Fibroblast of the aortic adventitia (primary cell): ENCODE measurements at regions not wholly inside any gene's neighbourhood (a gene's known extent, or its start where the extent isn't known, plus 50 kb on each side); places are given as distances from the start of the nearest gene placed in this dataset.

Source experiments
- DNase-seq: peaks from one replicate; pipeline ENCODE4 v3.0.0-alpha.2; 2010; ENCODE audit warnings: low read depth
- H3K4me3 ChIP-seq: 2 replicates; pipeline ENCODE4 v1.5.1; 2011; ENCODE audit warnings: low read depth, mild to moderate bottlenecking, control low read depth, low read length, moderate library complexity
- TF ChIP-seq, protein P1 (sequence below): IDR thresholded peaks from 2 replicates; pipeline ENCODE4 v1.5.1; 2011; ENCODE audit warnings: mild to moderate bottlenecking, low read length, control low read depth, inconsistent platforms; ENCODE audit not compliant: insufficient read depth

DNA sequence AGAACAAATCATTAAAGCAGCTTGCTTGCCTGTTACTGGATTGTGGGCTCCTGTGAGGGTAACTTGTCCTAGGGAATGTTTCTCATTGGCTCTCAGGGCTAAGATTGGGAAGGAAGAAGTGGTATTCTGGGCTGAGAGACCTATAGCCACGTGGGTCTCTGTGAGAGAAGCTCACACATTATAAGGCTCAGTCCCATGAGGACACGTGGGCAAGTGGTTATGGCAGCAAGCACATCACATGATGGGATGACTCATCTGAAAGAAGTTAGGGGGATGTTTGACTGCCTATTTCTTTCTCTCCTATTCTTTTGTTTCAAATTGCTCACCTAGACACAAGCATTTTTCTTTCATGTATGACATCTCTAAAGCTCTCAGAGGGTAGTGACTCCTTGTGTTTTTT, 418.0 kb upstream of the ST6GAL2 start:
- peak; percentile 0 for DNase-seq
- TF ChIP-seq, protein P1, sequence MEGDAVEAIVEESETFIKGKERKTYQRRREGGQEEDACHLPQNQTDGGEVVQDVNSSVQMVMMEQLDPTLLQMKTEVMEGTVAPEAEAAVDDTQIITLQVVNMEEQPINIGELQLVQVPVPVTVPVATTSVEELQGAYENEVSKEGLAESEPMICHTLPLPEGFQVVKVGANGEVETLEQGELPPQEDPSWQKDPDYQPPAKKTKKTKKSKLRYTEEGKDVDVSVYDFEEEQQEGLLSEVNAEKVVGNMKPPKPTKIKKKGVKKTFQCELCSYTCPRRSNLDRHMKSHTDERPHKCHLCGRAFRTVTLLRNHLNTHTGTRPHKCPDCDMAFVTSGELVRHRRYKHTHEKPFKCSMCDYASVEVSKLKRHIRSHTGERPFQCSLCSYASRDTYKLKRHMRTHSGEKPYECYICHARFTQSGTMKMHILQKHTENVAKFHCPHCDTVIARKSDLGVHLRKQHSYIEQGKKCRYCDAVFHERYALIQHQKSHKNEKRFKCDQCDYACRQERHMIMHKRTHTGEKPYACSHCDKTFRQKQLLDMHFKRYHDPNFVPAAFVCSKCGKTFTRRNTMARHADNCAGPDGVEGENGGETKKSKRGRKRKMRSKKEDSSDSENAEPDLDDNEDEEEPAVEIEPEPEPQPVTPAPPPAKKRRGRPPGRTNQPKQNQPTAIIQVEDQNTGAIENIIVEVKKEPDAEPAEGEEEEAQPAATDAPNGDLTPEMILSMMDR, result no peak

DNA sequence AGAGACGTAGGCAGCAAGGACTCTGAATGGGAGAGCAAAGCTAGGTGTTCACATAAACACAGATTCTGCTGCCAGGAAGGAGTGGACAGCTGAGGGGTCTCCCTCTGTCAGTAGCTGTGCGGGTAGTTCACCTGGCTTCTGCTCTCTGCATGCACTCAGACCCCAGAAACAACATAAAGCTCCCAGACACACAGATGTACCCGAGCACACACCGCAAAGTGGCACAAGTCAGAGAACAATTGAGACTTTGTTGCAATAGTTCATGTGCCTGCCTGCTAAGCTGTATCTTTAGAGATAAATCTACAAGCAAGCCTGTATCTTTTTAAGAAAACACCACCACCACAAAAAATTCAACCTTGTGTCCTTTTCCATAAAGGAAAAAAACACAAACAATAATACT, 420.0 kb upstream of the ST6GAL2 start:
- TF ChIP-seq, protein P1, result no peak
- DNase-seq, result no peak
- no peak overlapping the region for H3K4me3 ChIP-seq

More for the DNA sequence above, 418.0 kb upstream of the ST6GAL2 start:
- H3K4me3 ChIP-seq, result no peak overlapping the region

DNA sequence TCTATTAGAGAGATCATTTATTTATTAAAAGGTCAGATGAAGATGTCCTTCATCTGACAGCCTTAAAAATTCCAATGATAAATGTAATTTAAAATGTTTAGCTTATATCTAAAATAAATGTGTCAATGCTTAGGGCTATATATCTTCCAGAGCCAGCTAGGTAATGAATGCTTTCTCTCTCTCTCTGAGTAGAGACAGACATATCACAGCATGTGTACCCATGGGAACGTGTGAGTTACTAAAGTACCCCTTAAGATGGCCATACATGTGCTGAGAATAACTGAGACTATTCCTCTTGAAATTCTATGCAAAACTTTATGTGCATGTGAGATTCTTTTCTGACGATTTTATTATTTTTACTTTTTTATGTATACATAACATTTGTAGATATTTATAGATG, 420.9 kb upstream of the ST6GAL2 start:
- H3K4me3 ChIP-seq, result no peak overlapping the region
- TF ChIP-seq, protein P1, result no peak
- DNase-seq, result no peak

DNA sequence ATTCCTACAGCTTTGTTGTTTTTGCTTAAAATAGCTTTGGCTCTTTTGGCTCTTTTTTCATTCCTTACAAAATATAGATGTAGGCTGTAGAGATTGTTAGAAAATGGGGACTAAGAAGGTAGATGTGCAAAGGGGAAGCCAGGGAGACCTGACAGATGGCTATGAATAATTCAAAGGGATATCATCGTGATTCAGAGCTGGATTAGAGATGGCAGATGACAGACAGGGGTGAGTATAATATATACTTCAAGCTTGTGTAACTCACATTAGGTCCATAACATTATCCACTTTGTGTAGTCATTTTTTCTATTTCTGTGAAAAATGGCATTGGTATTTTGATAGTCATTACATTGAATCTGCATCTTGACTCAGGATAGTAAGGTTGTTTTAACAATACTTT, 422.9 kb upstream of the ST6GAL2 start:
- TF ChIP-seq, protein P1, result no peak
- DNase-seq, result no peak
- no peak overlapping the region for H3K4me3 ChIP-seq

DNA sequence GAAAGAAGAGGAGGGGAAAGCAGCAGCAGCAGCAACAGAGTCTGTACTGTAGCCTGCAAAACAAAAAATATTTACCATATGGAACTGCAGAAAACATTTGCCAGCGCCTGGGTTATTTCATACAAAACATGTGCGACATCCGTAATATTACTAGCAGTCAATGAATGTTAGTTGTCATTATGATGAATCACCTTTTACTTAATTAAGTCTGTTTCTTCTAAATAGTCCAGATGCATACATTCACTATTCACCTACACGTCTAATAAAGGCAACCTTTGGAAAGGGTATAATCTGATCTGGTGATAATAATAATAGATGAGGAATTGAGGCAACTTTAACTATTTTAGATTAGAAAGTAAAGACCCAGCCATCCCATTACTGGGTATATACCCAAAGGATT, 426.3 kb upstream of the ST6GAL2 start:
- no peak for DNase-seq
- H3K4me3 ChIP-seq, result no peak overlapping the region
- TF ChIP-seq, protein P1, result no peak

DNA sequence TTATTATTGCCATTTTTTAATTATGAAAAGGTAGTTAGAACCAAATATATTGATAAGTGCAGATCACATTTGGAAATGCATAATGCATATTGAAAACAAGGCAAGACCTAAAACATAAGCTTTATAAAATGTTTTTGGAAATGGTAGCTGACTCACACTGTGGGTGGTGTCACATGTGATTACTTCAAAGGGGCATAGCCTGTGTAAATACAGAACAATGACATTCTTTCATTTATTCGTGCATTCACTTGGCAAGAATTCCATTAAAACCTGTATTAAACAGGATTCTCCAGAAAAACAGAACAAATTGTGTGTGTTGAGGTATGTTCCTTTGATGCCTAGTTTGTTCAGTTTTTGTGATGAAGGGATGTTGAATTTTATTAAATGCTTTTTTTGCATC, 427.3 kb upstream of the ST6GAL2 start:
- H3K4me3 ChIP-seq, result no peak overlapping the region
- TF ChIP-seq, protein P1, result no peak
- DNase-seq, result no peak

DNA sequence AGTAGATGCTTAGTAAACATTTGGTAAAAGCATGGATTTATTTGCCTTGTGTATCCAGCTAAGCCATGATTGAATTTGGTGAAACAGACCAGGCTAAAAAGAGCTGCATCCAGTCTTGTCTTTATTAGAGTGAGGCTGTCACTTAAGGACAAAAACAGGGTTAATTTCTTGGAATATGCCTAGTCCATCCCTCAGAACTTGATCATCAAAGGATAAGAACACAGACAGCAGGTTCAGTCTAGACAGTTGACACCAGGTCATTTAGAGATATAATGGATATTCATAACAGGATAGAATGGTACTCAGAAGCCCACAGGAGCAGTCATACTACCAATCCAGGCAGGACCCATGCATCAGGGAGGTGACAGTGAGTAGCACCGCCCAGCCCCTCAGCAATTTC, 434.9 kb upstream of the ST6GAL2 start:
- H3K4me3 ChIP-seq, result no peak overlapping the region
- TF ChIP-seq, protein P1, result no peak
- DNase-seq, result no peak
